Left ventricle myocardium inferior (tissue), 1 donor: ENCODE measurements at regions not wholly inside any gene's neighbourhood (a gene's known extent, or its start where the extent isn't known, plus 50 kb on each side); places are given as distances from the start of the nearest gene placed in this dataset.

ENCODE experiments used
- DNase-seq: peaks from one replicate; pipeline ENCODE4 v3.0.0-alpha.2; 2020
- H3K27ac ChIP-seq: fragments of 200-600 bp; replicated peaks from 2 replicates; pipeline ENCODE4 v1.8.0; 2021
- H3K27me3 ChIP-seq: fragments of 200-600 bp; 2 replicates; pipeline ENCODE4 v1.8.0; 2021; ENCODE audit warnings: low read depth
- H3K36me3 ChIP-seq: fragments of 200-600 bp; 2 replicates; pipeline ENCODE4 v1.8.0; 2021
- H3K4me1 ChIP-seq: fragments of 200-600 bp; 2 replicates; pipeline ENCODE4 v1.8.0; 2021
- H3K4me3 ChIP-seq: fragments of 200-600 bp; 2 replicates; pipeline ENCODE4 v1.8.0; 2021; ENCODE audit warnings: mild to moderate bottlenecking, moderate library complexity
- H3K9me3 ChIP-seq: fragments of 200-600 bp; replicated peaks from 2 replicates; pipeline ENCODE4 v1.8.0; 2021
- CTCF ChIP-seq: fragments of 200-600 bp; IDR thresholded peaks from 2 replicates; pipeline ENCODE4 v1.8.0; 2021; ENCODE audit warnings: antibody characterized with exemption, mild to moderate bottlenecking, borderline replicate concordance
- intact Hi-C: fragments of 100-400 bp; cut with micrococcal nuclease; formaldehyde crosslinking; loops from one replicate; pipeline ENCODE4 v1.11.0; 2022
- donor health status: DM: no; HTN: yes; CAD: no; lungs with severe emphysema.

- H3K9me3 ChIP-seq, result peaks cover 10% of the 10 kb centered on the region
- TF ChIP-seq CTCF, result no peak
- no peak overlapping the region for H3K27ac ChIP-seq
- H3K4me1 ChIP-seq, result no peaks in the 10 kb centered on the region
- no peak for DNase-seq
- intact Hi-C loops, result no loop called here
- H3K4me3 ChIP-seq, result no peak overlapping the region
- no peaks in the 10 kb centered on the region for H3K36me3 ChIP-seq
- H3K27me3 ChIP-seq, result no peaks in the 10 kb centered on the region
Measured at GRCh38 chr13:61833228-61833627, 417.6 kb upstream of the PCDH20 start.

- H3K4me1 ChIP-seq, result no peaks in the 10 kb centered on the region
Measured at GRCh38 chr13:61831026-61831425, 415.4 kb upstream of the PCDH20 start.

GRCh38 chr13:61830475-61830874, 414.8 kb upstream of the PCDH20 start:
- intact Hi-C loops, result no loop called here
- Histone ChIP-seq H3K4me3 (no peak overlapping the region), H3K27ac (no peak overlapping the region)

More at GRCh38 chr13:61831026-61831425, 415.4 kb upstream of the PCDH20 start:
- Histone ChIP-seq H3K36me3 (no peaks in the 10 kb centered on the region), H3K27ac (no peak overlapping the region), H3K27me3 (no peaks in the 10 kb centered on the region), H3K9me3 (peaks cover 23% of the 10 kb centered on the region), H3K4me3 (no peak overlapping the region)
- intact Hi-C loops, result no loop called here
- no peak for TF ChIP-seq CTCF
- no peak for DNase-seq

GRCh38 chr13:61824168-61824567, 408.5 kb upstream of the PCDH20 start:
- no peak for TF ChIP-seq CTCF
- Histone ChIP-seq H3K9me3 (peaks cover 15% of the 10 kb centered on the region), H3K36me3 (no peaks in the 10 kb centered on the region), H3K27me3 (no peaks in the 10 kb centered on the region), H3K4me1 (no peaks in the 10 kb centered on the region), H3K4me3 (no peak overlapping the region), H3K27ac (no peak overlapping the region)
- intact Hi-C loops, result no loop called here
- DNase-seq, result no peak

More at GRCh38 chr13:61830475-61830874, 414.8 kb upstream of the PCDH20 start:
- H3K4me1 ChIP-seq, result no peaks in the 10 kb centered on the region
- no peak for TF ChIP-seq CTCF
- H3K9me3 ChIP-seq, result peaks cover 23% of the 10 kb centered on the region
- no peaks in the 10 kb centered on the region for H3K36me3 ChIP-seq
- no peaks in the 10 kb centered on the region for H3K27me3 ChIP-seq
- no peak for DNase-seq

GRCh38 chr13:61812286-61812685, 396.6 kb upstream of the PCDH20 start:
- Histone ChIP-seq H3K4me3 (no peak overlapping the region), H3K27ac (no peak overlapping the region), H3K9me3 (peaks cover 29% of the 10 kb centered on the region), H3K27me3 (no peaks in the 10 kb centered on the region), H3K36me3 (no peaks in the 10 kb centered on the region), H3K4me1 (no peaks in the 10 kb centered on the region)
- no peak for DNase-seq
- intact Hi-C loops, result no loop called here
- TF ChIP-seq CTCF, result no peak

GRCh38 chr13:61810065-61810464, 394.4 kb upstream of the PCDH20 start:
- DNase-seq, result no peak
- Histone ChIP-seq H3K27ac (no peak overlapping the region), H3K27me3 (no peaks in the 10 kb centered on the region), H3K9me3 (peaks cover 30% of the 10 kb centered on the region), H3K4me3 (no peak overlapping the region), H3K36me3 (no peaks in the 10 kb centered on the region), H3K4me1 (no peaks in the 10 kb centered on the region)
- intact Hi-C loops, result no loop called here
- no peak for TF ChIP-seq CTCF
